ENCODE measurements at regions not wholly inside any gene's neighbourhood (a gene's known extent, or its start where the extent isn't known, plus 50 kb on each side); places are given as distances from the start of the nearest gene placed in this dataset.

GRCh38 chr6:21728141-21728540 lies 134.6 kb downstream of the SOX4 start:
- Histone ChIP-seq H3K27ac (ENCODE audit: low read depth in 1 of 2, low read length in 2 of 2) (no peak overlapping the region), H3K9ac (ENCODE audit: low read depth in 1 of 2, low read length in 2 of 2) (no peak overlapping the region), H3K36me3 (ENCODE audit: control insufficient read depth in 4 of 4, insufficient read depth in 3 of 4, low read depth in 1 of 4, low read length in 3 of 4) (no peaks in the 10 kb centered on the region), H3K4me3 (ENCODE audit: low read depth in 1 of 3, low read length in 3 of 3) (no peak overlapping the region), H3K9me3 (ENCODE audit: control insufficient read depth in 4 of 4, low read length in 3 of 4) (no peaks in the 10 kb centered on the region), H3K27me3 (ENCODE audit: control insufficient read depth in 4 of 4, insufficient read depth in 4 of 4, low read length in 3 of 4) (no peaks in the 10 kb centered on the region), H3K4me1 (ENCODE audit: control insufficient read depth in 4 of 4, insufficient read depth in 4 of 4, low read length in 3 of 4) (peaks cover 0 to 8% (median 1%) of the 10 kb centered on the region in 4 donors)
- no peak for DNase-seq (ENCODE audit: low spot score)
- TF ChIP-seq SP1 (IDR thresholded peaks at IDR 0.05) (no peak), RAD21 (IDR thresholded peaks at IDR 0.05) (no peak)
- 95% methylated on average over 7 of the region's 7 CpGs for WGBS

- H3K27me3 ChIP-seq (ENCODE audit: control insufficient read depth in 4 of 4, insufficient read depth in 4 of 4, low read length in 3 of 4), result no peaks in the 10 kb centered on the region
- TF ChIP-seq EGR1 (IDR thresholded peaks at IDR 0.05; ENCODE audit: low read depth in 2 of 2) (no peak), CTCF (IDR thresholded peaks at IDR 0.05; ENCODE audit: low read depth, low read length, missing input control) (no peak), FOXA2 (IDR thresholded peaks at IDR 0.05) (no peak), TAF1 (conservative IDR thresholded peaks at IDR 0.05) (no peak), GABPA (IDR thresholded peaks at IDR 0.05 in 1 of 2, conservative IDR thresholded peaks at IDR 0.05 in 1 of 2) (no peak), HNF4G (IDR thresholded peaks at IDR 0.05) (no peak), REST (IDR thresholded peaks at IDR 0.05) (no peak), JUND (IDR thresholded peaks at IDR 0.05) (no peak)
- no peaks in the 10 kb centered on the region for H3K36me3 ChIP-seq (ENCODE audit: control insufficient read depth in 4 of 4, insufficient read depth in 3 of 4, low read depth in 1 of 4, low read length in 3 of 4)
- WGBS, result 87% methylated on average over 4 of the region's 4 CpGs
- H3K4me1 ChIP-seq (ENCODE audit: control insufficient read depth in 4 of 4, insufficient read depth in 4 of 4, low read length in 3 of 4), result peaks cover 0 to 8% (median 1%) of the 10 kb centered on the region in 4 donors
- H3K4me3 ChIP-seq (ENCODE audit: low read depth in 1 of 3, low read length in 3 of 3), result no peak overlapping the region
- DNase-seq (ENCODE audit: low spot score), result no peak
- H3K9ac ChIP-seq (ENCODE audit: low read depth in 1 of 2, low read length in 2 of 2), result no peak overlapping the region
- H3K9me3 ChIP-seq (ENCODE audit: control insufficient read depth in 4 of 4, low read length in 3 of 4), result no peaks in the 10 kb centered on the region
- no peak overlapping the region for H3K27ac ChIP-seq (ENCODE audit: low read depth in 1 of 2, low read length in 2 of 2)
Observed at GRCh38 chr6:21729431-21729830, 135.9 kb downstream of the SOX4 start.

GRCh38 chr6:21730533-21730932 lies 137.0 kb downstream of the SOX4 start:
- Histone ChIP-seq H3K9me3 (ENCODE audit: control insufficient read depth in 4 of 4, low read length in 3 of 4) (no peaks in the 10 kb centered on the region), H3K4me3 (ENCODE audit: low read depth in 1 of 3, low read length in 3 of 3) (no peak overlapping the region), H3K36me3 (ENCODE audit: control insufficient read depth in 4 of 4, insufficient read depth in 3 of 4, low read depth in 1 of 4, low read length in 3 of 4) (no peaks in the 10 kb centered on the region), H3K4me1 (ENCODE audit: control insufficient read depth in 4 of 4, insufficient read depth in 4 of 4, low read length in 3 of 4) (peaks cover 0 to 8% (median 1%) of the 10 kb centered on the region in 4 donors), H3K27me3 (ENCODE audit: control insufficient read depth in 4 of 4, insufficient read depth in 4 of 4, low read length in 3 of 4) (no peaks in the 10 kb centered on the region), H3K27ac (ENCODE audit: low read depth in 1 of 2, low read length in 2 of 2) (no peak overlapping the region), H3K9ac (ENCODE audit: low read depth in 1 of 2, low read length in 2 of 2) (no peak overlapping the region)
- DNase-seq (ENCODE audit: low spot score), result no peak
- WGBS, result 96% methylated on average over 11 of the region's 11 CpGs
- TF ChIP-seq ATF3 (IDR thresholded peaks at IDR 0.05) (no peak), TAF1 (conservative IDR thresholded peaks at IDR 0.05) (no peak), FOXA1 (IDR thresholded peaks at IDR 0.05) (no peak), HNF4G (IDR thresholded peaks at IDR 0.05) (no peak), MAX (IDR thresholded peaks at IDR 0.05) (no peak), SP1 (IDR thresholded peaks at IDR 0.05) (no peak), HNF4A (conservative IDR thresholded peaks at IDR 0.05) (no peak), JUND (IDR thresholded peaks at IDR 0.05) (no peak), FOXA2 (IDR thresholded peaks at IDR 0.05) (no peak), YY1 (IDR thresholded peaks at IDR 0.05) (no peak), ZBTB33 (IDR thresholded peaks at IDR 0.05) (no peak), RAD21 (IDR thresholded peaks at IDR 0.05) (no peak), GABPA (IDR thresholded peaks at IDR 0.05 in 1 of 2, conservative IDR thresholded peaks at IDR 0.05 in 1 of 2) (no peak), RXRA (IDR thresholded peaks at IDR 0.05) (no peak), CTCF (IDR thresholded peaks at IDR 0.05; ENCODE audit: low read depth, low read length, missing input control) (no peak), EGR1 (IDR thresholded peaks at IDR 0.05; ENCODE audit: low read depth in 2 of 2) (no peak), NR2F2 (IDR thresholded peaks at IDR 0.05) (no peak)
